PC-9 (cell line): ENCODE measurements at regions not wholly inside any gene's neighbourhood (a gene's known extent, or its start where the extent isn't known, plus 50 kb on each side); places are given as distances from the start of the nearest gene placed in this dataset.
A peak's percentile ranks its signal among the peaks of the same experiment; 100 is the strongest.

Source experiments
- BruUV-seq: library from RNA; stranded (reverse); fragments of 400-500 nt; replicated peaks from 2 replicates; lab custom pipeline; 2021; lab: Mats Ljungman, UMichigan
- CTCF ChIA-PET: fragments of 300-600 bp; sonication (Branson Sonifier 250); formaldehyde crosslinking; loops from one replicate; lab custom pipeline; 2022; ENCODE audit warnings: antibody characterized with exemption; lab: Charles Lee
- POLR2A ChIA-PET: fragments of 300-600 bp; sonication (Branson Sonifier 250); formaldehyde crosslinking; loops from one replicate; lab custom pipeline; 2022; ENCODE audit warnings: antibody characterized with exemption; ENCODE audit not compliant: unreplicated experiment; lab: Charles Lee
- DNase-seq, 2 experiments: peaks; one replicate each; pipeline versions ENCODE4 v3.0.0 to v3.0.0-alpha.2; 2015 to 2022; ENCODE audit warnings: mixed read lengths in 1 of 2
- H2AFZ ChIP-seq: fragments of 200-600 bp; sonication (generic); 2 replicates; pipeline ENCODE4 v1.8.1; 2017; ENCODE audit warnings: antibody characterized with exemption
- H3F3A ChIP-seq: fragments of 200-600 bp; sonication (generic); 2 replicates; pipeline ENCODE4 v1.8.1; 2017; ENCODE audit warnings: antibody characterized with exemption, mild to moderate bottlenecking, low read depth; ENCODE audit not compliant: insufficient read depth
- H3K27ac ChIP-seq: fragments of 200-600 bp; sonication (generic); 2 replicates; pipeline ENCODE4 v1.6.1; 2016; ENCODE audit warnings: mixed run types
- H3K27me3 ChIP-seq: fragments of 200-600 bp; sonication (generic); 2 replicates; pipeline ENCODE4 v1.6.1; 2016; ENCODE audit warnings: low read depth, mixed run types; ENCODE audit not compliant: insufficient read depth
- H3K36me3 ChIP-seq: fragments of 200-600 bp; sonication (generic); 2 replicates; pipeline ENCODE4 v1.6.1; 2016; ENCODE audit warnings: low read depth, mixed run types
- H3K4me1 ChIP-seq: fragments of 200-600 bp; sonication (generic); replicated peaks from 2 replicates; pipeline ENCODE4 v1.6.1; 2016; ENCODE audit warnings: mixed run types; ENCODE audit not compliant: insufficient read depth
- H3K4me2 ChIP-seq: fragments of 200-600 bp; sonication (generic); 2 replicates; pipeline ENCODE4 v1.6.1; 2017; ENCODE audit warnings: mixed run types
- H3K4me3 ChIP-seq: fragments of 200-600 bp; sonication (generic); 2 replicates; pipeline ENCODE4 v1.6.1; 2016; ENCODE audit warnings: mixed run types
- H3K79me2 ChIP-seq: fragments of 200-600 bp; sonication (generic); 2 replicates; pipeline ENCODE4 v1.6.1; 2017; ENCODE audit warnings: low read depth, mixed run types
- H3K9me2 ChIP-seq: fragments of 200-600 bp; sonication (generic); 2 replicates; pipeline ENCODE4 v1.8.1; 2017; ENCODE audit warnings: mild to moderate bottlenecking; ENCODE audit not compliant: insufficient read depth
- H3K9me3 ChIP-seq: fragments of 200-600 bp; sonication (generic); 2 replicates; pipeline ENCODE4 v1.8.1; 2016; ENCODE audit warnings: low read depth; ENCODE audit not compliant: insufficient read depth
- H4K20me1 ChIP-seq: fragments of 200-600 bp; sonication (generic); 2 replicates; pipeline ENCODE4 v1.8.1; 2017; ENCODE audit not compliant: insufficient read depth
- EZH2 ChIP-seq: fragments of 200-600 bp; sonication (generic); IDR thresholded peaks from 2 replicates; pipeline ENCODE4 v1.8.0; 2017; ENCODE audit warnings: antibody characterized with exemption, low read depth
- intact Hi-C: fragments of 100-400 bp; cut with micrococcal nuclease; formaldehyde crosslinking; loops from one replicate; pipeline ENCODE4 v1.10.0; 2022; ENCODE audit not compliant: unreplicated experiment
- TF ChIP-seq, protein P1 (sequence below): fragments of 200-600 bp; sonication (generic); conservative IDR thresholded peaks from 2 replicates; pipeline ENCODE4 v1.6.1; 2017; ENCODE audit warnings: mixed run types, antibody characterized with exemption, mild to moderate bottlenecking, moderate library complexity

DNA sequence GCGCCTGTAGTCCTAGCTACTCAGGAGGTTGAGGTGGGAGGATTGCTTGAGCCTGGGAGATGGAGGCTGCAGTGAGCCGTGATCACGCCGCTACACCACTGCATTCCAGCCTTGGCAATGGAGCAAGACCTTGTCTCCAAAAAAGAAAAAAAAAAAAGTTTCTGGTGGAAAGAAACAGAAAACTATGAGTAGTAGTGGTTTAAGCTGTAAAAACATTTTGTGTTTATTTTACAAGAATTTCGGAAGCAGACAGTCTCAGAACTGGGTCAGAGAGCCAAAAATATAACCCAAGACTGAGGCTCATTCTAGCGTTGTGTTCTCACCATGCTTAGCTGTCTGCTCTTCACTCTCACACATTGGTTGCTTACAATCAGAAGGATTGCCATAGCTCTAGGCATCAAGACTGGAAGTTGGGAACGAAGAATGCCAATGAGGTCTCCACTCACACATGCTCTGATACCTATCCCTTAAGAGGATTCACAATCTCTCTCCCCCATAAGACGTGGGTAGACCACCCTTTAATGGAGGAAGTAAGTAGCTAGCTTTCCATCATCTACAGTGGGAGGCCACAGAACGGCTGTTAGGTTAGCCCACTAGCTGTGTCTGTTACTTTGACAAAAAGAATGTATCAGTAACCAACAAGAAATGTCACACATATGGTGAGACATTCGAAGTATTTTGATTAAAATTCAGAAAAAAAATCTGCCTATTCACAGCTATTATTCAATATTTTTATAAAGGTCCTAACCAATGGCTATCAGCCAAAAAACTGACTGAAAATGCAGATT, 117.6 kb upstream of the RASSF8 start:
- intact Hi-C loops, result no loop called here
- H3F3A ChIP-seq, result no peaks in the 10 kb centered on the region
- H4K20me1 ChIP-seq, result no peaks in the 10 kb centered on the region
- H3K27me3 ChIP-seq, result no peaks in the 10 kb centered on the region
- H2AFZ ChIP-seq, result no peak overlapping the region
- no peak for DNase-seq
- H3K4me2 ChIP-seq, result no peak overlapping the region
- no peaks in the 10 kb centered on the region for H3K4me1 ChIP-seq
- no peak overlapping the region for H3K4me3 ChIP-seq
- no peak for TF ChIP-seq EZH2
- TF ChIP-seq, protein P1, sequence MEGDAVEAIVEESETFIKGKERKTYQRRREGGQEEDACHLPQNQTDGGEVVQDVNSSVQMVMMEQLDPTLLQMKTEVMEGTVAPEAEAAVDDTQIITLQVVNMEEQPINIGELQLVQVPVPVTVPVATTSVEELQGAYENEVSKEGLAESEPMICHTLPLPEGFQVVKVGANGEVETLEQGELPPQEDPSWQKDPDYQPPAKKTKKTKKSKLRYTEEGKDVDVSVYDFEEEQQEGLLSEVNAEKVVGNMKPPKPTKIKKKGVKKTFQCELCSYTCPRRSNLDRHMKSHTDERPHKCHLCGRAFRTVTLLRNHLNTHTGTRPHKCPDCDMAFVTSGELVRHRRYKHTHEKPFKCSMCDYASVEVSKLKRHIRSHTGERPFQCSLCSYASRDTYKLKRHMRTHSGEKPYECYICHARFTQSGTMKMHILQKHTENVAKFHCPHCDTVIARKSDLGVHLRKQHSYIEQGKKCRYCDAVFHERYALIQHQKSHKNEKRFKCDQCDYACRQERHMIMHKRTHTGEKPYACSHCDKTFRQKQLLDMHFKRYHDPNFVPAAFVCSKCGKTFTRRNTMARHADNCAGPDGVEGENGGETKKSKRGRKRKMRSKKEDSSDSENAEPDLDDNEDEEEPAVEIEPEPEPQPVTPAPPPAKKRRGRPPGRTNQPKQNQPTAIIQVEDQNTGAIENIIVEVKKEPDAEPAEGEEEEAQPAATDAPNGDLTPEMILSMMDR, result no peak
- H3K9me2 ChIP-seq, result 0 out of 2 replicates have a peak, but pooled peaks cover 4% of the 10 kb centered on the region
- H3K36me3 ChIP-seq, result no peaks in the 10 kb centered on the region
- CTCF ChIA-PET, result no interaction called here
- POLR2A ChIA-PET, result no interaction called here
- H3K27ac ChIP-seq, result no peak overlapping the region
- no peaks in the 10 kb centered on the region for H3K9me3 ChIP-seq
- BruUV-seq, result no TSS peak
- H3K79me2 ChIP-seq, result no peaks in the 10 kb centered on the region

GRCh38 chr12:25842254-25842653, 116.2 kb upstream of the RASSF8 start:
- Histone ChIP-seq H3F3A (no peaks in the 10 kb centered on the region), H3K9me3 (no peaks in the 10 kb centered on the region), H3K79me2 (no peaks in the 10 kb centered on the region), H3K9me2 (0 out of 2 replicates have a peak, but pooled peaks cover 4% of the 10 kb centered on the region), H2AFZ (no peak overlapping the region), H3K4me1 (no peaks in the 10 kb centered on the region), H3K4me3 (no peak overlapping the region), H4K20me1 (no peaks in the 10 kb centered on the region), H3K27ac (no peak overlapping the region), H3K27me3 (no peaks in the 10 kb centered on the region), H3K36me3 (no peaks in the 10 kb centered on the region), H3K4me2 (no peak overlapping the region)
- TF ChIP-seq EZH2, result no peak
- TF ChIP-seq, protein P1, result no peak
- ChIA-PET POLR2A (no interaction called here), CTCF (no interaction called here)
- intact Hi-C loops, result no loop called here
- BruUV-seq, result no TSS peak
- DNase-seq, result no peak

- Histone ChIP-seq H4K20me1 (no peaks in the 10 kb centered on the region), H3K27ac (no peak overlapping the region), H3F3A (no peaks in the 10 kb centered on the region), H3K4me3 (no peak overlapping the region), H3K36me3 (no peaks in the 10 kb centered on the region), H3K4me1 (no peaks in the 10 kb centered on the region), H2AFZ (0 out of 2 replicates have a peak overlapping the region, but pooled peaks have one; percentile 56), H3K27me3 (no peaks in the 10 kb centered on the region), H3K4me2 (no peak overlapping the region), H3K9me3 (no peaks in the 10 kb centered on the region), H3K79me2 (no peaks in the 10 kb centered on the region), H3K9me2 (no peaks in the 10 kb centered on the region)
- CTCF ChIA-PET, result no interaction called here
- intact Hi-C loops, result no loop called here
- DNase-seq, result no peak
- TF ChIP-seq, protein P1, result no peak
- TF ChIP-seq EZH2, result no peak
- no TSS peak for BruUV-seq
- POLR2A ChIA-PET, result interaction anchor here (0.5 to 0.6 kb wide), 2 partner anchors 73 to 1680 kb away, joined by 4 to 7 read pairs; no protein-coding TSS in a partner anchor
Measured at GRCh38 chr12:25843976-25844375, 114.5 kb upstream of the RASSF8 start.
